Myocyte (in vitro differentiated cells): ENCODE measurements at regions not wholly inside any gene's neighbourhood (a gene's known extent, or its start where the extent isn't known, plus 50 kb on each side); places are given as distances from the start of the nearest gene placed in this dataset.
A peak's percentile ranks its signal among the peaks of the same experiment; 100 is the strongest.
"Not testable (repeated sequence)": the region's sequence is repeated elsewhere in the genome, so short reads cannot be mapped to it uniquely, and the experiment has no call there.

Source experiments
- DNase-seq: peaks from one replicate; pipeline ENCODE4 v3.0.0-alpha.2; 2012; ENCODE audit warnings: low read depth

DNA sequence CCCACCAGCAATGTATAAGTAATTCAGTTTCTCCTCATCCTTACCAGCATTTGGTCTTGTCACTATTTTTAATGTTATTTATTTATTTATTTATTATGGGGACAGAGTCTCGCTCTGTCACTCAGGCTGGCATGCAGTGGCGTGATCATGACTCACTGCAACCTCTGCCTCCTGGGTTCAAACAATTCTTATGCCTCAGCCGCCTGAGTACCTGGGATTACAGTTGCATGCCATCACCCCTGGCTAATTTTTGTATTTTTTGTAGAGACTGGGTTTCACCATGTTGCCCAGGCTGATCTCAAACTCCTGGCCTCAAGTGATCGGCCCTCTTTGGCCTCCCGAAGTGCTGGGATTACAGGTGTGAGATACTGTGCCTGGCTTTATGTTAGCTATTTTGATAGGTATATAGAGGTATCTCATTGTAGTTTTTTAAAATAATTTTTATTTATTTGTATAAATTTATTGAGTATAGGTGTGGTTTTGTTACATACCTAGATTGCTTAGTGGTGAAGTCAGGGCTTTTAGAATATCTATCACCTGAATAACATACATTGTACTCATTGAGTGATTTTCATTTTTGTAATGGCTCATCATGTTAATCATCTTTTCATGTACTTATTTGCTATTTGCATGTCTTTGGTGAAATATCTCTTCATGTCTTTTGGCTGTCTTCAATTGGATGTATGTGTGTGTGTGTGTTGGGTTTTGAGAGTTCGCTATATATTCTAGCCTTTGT lies 53.3 kb downstream of the TANC2 start:
- no peak for DNase-seq

DNA sequence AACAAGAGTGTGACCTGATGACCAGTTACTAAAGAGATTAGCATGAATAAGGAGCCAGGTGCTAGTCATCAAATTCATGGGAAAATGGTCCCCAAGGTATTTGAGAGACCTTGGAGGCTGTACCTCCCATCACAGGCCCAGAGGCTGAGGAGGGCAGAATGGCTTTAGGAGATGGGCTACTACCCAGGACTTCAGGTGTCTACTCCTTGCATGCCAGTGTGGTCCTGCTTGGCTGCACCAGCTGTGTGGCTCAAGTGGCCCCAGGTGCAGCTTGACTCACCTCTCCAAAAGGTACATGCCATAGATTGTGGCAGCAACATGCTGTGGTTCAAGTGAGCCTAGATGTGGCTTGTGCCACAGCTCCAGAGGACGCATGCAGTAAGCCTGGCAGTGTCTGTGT lies 56.5 kb downstream of the TANC2 start:
- no peak for DNase-seq

DNA sequence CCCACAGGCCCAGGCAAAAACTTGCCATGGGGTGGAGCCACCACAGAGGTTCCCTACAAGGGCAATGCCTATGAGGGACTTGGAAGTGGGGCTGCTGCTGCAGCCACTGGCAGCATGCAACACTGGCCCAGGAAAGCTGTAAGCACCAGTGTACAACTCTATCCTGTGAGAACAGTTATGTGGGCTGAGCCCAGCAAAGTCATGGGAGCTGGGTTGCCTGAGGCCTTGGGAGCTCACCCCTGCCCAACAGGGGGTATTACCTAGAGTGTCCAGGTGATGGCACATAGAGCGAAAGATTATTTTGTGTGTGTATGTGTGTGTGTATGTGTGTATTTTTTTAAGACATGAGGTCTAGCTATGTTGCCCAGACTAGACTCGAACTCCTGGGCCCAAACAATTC lies 57.0 kb downstream of the TANC2 start:
- DNase-seq, result no peak

DNA sequence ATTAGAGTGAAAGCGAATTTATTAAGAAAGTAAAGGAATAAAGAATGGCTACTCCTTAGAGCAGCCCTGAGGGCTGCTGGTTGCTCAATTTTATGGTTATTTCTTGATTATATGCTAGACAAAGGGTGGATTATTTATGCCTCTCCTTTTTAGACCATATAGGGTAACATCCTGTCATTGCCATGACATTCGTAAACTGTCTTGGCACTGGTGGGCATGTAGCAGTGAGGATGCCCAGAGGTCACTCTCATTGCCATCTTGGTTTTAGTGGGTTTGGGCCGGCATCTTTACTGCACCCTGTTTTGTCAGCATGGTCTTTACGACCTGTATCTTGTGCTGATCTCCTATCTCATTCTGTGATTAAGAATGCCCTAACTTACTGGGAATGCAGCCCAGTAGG lies 58.2 kb downstream of the TANC2 start:
- DNase-seq, result no peak

DNA sequence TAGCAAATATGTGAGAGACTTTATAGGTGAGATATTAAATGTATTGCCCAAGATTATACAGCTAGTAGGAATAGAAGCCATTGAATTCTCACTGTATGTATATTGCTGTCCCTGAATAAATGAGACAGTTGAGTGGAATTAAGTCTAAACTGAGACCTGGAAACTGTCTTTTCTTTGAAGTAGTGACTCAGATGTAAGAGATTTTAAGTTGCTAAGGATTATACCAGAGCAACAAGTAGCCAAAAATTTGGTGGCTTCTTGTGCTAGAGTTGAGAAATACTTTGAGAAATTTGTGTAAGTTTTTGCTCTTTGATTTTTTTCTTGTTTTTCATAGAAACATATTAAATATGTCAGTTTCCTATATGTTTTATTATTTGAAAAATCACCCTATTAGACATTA lies 58.7 kb downstream of the TANC2 start:
- no peak for DNase-seq

DNA sequence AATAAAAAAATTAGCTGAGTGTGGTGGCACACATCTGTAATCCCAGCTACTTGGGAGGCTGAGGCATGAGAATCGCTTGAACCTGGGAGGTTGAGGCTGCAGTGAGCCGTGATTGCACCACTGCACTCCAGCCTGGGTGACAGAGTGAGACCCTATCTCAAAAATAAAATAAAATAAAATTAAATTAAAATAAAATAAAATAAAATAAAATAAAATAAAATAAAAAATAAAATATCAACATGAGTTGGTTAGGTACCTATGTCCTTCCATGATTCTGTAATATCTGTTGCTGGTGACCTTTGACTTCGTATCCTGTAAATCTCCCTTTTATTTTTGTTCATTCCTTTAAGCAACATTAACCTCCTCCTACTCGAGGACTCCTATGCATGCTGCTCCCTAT lies 59.6 kb downstream of the TANC2 start:
- not testable (repeated sequence) for DNase-seq

DNA sequence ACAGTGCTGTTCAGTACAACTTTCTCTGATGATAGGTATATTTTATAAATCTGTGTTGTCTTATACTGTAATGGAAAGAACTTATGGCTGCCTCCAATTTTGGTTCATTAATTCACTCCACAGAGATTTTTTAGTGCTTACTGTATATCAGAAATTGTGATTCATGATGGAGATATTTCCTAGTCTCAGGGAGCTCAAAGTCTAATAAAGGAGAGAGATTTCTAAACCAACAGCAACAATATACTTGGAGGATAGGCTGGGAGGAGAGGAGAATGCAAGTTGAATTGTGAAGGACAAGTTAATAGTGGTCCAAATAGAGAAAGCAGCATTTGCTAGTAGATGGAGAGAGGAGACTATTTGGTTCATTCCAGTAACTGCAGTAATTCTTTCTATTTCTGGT lies 63.5 kb downstream of the TANC2 start:
- no peak for DNase-seq

DNA sequence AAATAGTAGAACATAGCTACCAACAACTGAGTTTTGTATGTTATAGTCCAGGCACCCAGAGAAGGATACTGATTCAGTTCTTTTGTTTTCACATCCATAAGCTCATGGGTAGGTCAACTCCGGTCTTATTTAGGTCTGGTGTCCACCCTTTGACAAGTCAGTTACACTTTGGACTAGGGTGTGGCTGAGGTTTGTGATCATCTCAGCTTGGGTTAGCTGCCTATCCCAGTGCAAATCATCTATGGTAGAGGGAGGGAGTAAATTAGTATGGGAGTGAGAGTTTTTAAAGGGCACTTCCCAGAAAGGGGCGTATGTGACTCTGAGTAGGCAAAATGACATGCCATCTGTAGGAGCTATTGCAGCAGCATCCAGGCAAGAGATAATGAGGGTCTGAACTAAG lies 66.1 kb downstream of the TANC2 start:
- DNase-seq, result no peak

DNA sequence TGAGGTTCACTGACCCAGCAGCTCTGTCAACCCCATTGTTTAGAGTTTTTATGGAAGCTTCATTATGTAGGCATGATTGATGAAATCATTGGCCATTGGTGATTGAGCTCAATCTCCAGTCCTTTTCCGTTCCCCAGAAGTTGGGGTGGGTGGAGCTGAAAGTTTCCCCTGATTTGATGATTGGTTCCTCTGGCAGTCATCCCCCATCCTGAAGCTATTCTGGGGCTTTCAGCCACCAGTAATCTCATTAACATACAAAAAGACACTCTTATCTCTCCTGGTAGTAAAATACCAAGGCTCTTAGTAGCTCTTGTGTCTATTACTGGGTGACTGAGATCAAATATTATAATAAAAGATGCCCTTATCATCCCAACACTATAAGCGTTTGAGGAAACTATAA lies 67.1 kb downstream of the TANC2 start:
- DNase-seq, result no peak

DNA sequence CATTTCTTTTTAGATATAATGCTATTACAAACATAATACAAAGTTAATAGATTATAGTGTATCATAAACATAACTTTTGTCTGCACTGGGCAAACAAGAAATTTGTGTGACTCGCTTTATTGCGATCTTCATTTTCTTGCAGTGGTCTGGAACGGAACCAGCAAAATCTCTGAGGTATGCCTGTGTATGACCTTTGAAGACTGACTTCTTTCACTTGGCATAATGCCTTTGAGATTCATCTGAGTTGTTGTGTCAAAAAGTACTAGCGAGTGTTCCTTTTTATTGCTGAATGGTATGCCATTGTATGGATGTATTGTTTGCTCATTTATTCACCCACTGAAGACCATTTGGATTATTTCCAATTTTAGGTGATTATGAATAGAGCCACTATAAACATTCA lies 69.2 kb downstream of the TANC2 start:
- peak; percentile 21 for DNase-seq

DNA sequence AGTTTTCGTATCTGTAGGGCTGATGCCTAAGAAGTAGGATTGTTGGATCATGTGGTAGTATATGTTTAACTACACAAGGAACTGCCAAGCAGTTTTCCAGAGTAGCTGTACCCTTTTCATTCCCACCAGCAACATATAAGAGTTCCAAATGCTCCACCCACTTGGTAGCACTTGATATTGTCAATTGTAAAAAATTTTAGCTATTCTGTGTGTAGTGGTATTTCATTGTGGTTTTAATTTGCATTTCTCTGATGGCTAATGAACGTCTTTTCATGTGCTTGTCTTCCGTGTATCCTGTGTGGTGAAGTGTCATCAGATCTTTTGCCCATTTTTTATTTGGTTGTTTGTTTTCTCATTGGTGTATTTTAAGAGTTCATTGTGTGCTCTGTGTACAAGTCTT lies 69.7 kb downstream of the TANC2 start:
- peak; percentile 11 for DNase-seq

DNA sequence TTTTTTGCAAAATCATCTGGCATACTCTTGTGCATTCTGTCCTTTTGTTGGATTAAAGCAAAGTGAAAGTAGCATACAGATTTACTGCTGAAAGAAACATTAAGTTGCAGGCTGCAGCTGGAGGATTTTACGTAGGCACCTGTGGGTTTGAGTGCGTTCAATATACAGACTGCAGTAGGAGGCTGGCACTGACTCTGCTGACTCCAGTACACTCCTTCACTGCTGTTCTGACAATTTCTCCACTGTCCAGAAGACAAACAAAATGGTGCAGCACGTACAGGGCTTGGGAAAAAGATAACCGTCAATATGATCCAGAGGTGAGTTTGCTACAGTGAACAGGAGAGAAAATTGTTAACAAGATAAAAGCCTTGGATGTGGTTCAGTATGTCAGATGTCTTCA lies 73.3 kb downstream of the TANC2 start:
- no peak for DNase-seq

DNA sequence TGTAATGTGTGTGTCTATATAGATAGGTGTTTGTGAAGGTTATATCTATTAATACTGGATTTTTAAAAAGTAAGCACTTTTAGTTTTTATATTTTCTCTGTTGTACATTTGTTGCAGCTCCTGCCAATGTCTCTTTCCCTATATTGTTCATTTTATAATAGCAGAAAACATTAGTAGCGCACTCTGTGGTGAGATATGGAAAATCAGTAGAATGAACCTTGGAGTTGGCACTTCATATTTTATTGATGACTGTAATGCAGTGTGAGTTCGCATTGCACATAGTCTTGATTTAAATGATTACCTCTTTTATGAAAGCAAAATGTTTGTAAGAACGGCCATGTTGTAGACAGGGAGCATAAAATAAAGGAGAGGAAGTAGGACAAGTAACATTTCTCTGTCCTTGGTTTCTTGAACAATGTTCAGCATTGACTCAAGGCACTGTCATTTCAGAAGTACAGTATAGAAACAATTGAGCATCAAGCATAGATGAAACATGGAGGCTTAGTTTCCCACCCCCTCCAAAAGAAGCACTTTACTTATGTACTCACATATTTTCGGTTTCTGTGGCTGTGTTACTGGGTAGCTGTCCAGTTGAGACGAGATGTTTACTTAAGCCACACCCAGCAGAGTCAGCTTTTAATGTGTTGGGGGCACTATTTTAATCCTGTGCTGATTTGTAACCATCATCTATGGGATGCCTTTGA lies 74.0 kb downstream of the TANC2 start:
- DNase-seq, result peak; percentile 62

DNA sequence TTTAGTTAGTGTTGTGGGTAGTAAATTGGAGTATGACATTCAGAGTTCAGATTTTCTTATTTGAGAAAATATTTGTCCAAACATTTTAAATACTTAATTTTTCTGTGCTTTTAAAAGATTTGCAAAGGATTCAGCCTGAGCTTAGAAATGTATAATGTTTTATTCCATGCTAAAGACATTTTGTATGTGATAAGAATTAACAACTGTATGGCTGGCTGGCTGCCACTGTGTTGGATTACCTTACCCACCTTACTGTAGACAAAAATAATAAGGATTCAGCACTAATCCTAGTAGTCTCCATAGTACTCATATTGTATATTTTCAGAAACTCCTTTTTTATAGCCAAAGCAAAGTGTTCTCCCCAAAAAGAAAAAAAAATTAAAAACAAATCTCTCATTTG lies 74.8 kb downstream of the TANC2 start:
- DNase-seq, result no peak

DNA sequence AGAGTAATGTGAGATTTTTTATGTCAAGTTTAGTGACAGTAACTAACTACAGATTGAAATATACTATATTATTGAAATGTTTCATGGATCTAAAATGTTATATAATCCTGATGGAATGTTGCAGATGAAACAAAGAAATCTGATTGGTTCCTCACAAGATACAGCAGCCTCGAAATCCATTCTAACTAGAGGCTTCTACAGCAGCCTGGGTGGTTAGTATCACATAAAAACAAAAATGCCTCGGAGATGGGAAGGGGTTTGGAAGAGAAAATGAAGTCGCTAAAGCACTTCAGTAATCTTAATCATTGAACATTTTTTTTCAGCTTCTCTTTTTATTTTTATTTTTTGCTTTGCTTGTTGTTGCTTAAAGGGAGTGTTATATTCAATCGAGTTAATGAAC lies 75.2 kb downstream of the TANC2 start:
- no peak for DNase-seq

DNA sequence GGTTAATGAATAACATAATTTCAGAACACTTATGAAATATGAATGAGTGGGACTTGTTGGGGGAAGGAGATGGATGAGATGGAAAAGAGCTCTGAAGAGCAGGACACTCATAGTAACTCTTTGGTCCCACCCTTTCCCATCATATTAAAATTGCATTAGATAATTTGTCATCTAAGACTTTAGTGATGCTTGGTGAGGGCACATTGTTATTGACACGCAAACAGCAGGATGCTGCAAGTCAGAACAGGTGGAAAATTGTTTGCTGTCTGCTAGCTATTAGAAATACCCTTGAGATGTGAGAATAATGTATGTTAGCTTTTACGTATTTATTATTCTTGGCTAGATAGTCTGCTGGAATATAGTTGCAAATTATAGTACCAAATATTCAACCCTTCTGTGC lies 75.7 kb downstream of the TANC2 start:
- no peak for DNase-seq

DNA sequence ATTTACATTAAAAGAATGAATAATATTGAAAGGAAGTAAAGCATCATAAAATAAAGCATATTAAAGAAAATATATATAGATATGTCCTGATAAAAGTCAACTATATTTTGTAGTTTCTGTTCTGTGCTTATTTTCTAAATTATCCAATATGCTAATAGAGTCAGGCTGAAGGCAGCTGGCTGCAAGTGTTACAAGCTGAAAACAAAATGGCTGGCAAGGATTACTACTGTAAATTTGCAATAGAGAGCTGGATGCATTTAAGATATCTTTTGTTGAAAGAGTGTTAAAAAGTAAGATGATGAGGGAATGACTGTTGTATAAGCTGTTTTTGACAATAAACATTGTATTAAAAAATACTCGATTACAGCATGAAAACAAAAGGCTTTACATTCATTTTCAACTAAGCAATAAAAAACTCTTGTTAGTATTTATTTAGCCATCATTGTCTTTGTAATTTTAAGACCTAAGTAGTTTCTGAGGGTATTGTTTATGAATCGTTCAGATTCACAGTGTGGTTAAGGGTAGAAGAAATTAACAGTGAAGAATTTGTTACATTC lies 76.3 kb downstream of the TANC2 start:
- no peak for DNase-seq

DNA sequence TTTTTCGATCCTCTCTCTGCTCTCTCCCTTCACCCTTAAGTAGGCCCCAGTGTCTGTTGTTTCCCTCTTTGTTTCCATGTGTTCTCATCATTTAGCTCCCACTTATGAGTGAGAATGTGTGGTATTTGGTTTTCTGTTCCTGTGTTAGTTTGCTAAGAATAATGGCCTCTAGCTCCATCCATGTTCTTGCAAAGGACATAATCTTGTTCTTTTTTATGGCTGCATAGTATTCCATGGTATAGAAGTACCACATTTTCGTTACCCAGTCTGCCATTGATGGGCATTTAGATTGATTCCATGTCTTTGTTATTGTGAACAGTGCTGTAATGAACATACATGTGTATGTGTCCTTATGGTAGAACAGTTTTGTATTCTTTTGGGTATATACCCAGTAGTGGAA lies 91.5 kb downstream of the TANC2 start:
- DNase-seq, result not testable (repeated sequence)

DNA sequence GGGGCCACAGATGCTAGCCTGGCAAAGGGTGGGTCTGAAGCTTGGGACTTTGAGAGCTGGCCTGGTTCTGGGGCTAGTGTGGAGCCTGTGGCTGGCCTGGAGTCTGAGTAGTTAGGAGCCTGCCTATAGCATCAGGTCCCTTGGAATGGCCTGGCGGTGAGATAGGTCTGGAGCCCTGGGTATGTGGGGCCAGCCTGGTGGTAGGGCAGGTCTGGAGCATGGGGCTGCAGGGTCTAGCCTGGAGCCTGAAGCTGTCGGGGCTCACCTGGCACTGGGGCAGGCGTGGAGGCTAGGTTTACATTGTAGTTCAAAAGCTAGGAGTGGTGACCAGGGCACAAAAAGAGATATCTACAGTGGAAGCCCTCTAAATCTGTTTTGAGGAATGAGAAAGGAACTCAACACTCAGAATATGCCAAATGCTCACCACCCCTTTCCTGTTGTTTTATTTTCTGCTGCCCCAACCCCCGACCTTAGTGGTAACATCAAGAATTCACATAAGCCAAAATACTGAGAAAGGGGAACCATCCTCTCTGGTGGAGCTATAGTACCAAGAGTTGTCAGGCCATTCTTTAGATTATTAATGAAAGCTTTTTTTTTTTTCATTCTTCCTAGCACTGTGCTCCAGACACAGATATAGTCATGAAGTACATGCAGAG lies 100.3 kb downstream of the TANC2 start:
- DNase-seq, result no peak

DNA sequence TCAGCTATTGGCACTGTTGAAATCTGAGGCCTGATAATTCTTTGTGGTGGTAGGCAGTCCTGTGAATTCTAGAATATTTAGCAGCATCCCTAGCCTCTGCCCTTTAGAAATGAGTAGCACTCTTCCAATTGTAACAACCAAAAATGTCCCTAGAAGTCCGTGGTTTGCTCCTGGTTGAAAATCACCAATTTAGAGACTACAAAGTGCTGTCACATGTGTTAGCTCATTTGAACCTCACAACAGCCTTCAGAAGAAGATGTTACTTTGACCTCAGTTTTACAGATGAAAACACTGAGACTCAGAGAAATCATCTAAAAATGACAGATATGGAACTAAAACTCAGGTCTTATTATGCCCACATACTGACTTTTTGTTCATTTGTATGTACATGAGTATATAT lies 103.2 kb downstream of the TANC2 start:
- no peak for DNase-seq

DNA sequence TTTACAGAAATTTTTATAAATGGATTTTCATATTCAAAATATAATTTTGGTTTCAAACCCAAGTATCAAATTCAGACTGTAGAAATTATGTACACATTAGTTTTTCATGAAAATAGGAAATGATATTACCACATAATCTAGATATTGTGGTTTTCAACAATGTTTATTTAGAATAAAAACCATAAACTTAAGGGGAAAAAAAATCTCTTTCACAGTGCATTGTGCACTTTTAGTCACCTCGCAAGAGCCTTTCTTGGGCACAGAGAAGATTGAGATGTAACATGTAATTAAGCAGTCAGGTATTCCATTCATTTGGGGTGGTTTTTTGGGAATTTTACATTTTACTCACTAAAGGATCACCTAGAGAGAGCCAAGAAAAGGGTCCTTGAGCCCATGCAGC lies 104.0 kb downstream of the TANC2 start:
- DNase-seq, result no peak

DNA sequence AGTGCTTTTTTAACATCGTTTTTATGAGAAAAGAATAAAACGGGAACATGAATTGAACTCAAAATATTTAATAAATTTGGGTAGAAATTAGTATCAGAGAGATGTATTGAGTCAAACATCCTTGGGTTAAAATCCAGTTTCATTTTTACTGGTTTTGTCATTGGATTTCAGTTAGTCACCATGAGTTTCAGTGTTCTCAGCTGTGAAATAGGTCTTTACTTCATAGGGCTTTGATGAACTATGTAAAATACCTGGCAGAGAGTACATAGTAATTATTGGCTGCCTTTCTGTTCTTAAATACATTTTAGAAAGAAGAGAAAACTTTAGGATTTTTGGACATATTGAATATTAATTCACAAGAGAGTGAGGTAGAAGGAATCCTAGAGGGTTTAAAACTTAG lies 105.8 kb downstream of the TANC2 start:
- no peak for DNase-seq
